Stimulated activated CD4-positive, alpha-beta T cell treated with anti-CD3 and anti-CD28 coated beads, TNF-alpha, amount 100 ng/mL, for 48 hours (primary cell): ENCODE measurements at regions not wholly inside any gene's neighbourhood (a gene's known extent, or its start where the extent isn't known, plus 50 kb on each side); places are given as distances from the start of the nearest gene placed in this dataset.

ENCODE experiments used
- DNase-seq, 3 donors: peaks; one replicate each; pipeline ENCODE4 v3.0.0-alpha.2; 2020; ENCODE audit warnings: low read depth in 3 of 3

DNA sequence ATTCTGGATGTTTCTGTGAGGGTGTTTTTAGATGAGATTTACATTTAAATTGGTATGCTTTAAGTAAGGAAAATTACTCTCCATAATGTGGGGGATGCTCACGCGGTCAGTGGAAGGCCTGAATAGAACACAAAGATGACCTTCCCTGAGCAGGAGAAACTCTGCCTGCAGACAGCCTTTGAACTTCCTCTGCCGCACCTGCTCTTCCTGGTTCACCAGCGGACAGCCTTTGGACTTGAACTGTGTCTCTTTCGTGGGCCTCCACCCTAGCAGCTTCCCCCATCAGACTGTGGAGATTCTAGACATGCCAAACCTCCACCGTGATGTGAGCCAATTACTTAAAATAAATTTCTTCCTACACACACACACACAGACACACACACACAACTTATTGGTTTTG, 210.7 kb downstream of the EFCAB11 start:
- DNase-seq: no peak

DNA sequence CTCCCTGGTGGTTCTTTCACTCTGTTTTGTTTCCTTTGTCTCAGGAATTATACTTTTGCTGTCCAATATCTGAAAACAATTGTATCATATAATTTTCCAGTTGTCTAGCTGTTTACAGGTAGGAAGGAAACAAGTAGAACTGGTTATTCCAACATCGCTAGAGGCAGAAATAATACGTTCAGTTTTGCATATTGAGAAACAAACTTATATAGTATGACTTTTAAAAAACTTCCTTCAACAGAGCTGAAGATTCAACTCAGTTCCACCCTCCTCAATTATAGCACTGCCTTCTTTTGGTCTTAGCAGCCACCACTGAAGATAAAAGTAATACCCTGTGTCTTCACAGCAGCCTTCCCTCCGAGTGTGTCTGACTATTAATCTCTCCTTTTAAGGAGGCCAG, 214.3 kb downstream of the EFCAB11 start:
- DNase-seq: no peak

DNA sequence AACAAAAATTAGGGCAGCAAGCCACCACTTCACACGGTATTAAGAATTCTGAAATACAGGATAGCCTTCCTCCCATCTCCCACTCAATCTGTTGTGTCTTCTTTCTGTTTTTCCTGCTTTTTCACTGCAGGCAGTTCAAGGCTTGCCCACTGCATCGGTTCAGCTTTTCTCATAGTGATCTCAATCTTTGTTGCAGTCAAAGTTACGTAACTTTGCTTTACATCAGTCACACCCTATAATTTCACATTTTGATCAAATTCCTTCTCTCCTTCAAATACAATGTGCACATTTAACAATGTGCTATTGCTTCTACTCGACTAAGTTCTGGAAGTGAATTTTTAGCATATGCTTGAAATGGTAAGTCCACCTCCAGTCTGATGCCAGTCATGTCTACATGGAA, 217.6 kb downstream of the EFCAB11 start:
- no peak for DNase-seq

DNA sequence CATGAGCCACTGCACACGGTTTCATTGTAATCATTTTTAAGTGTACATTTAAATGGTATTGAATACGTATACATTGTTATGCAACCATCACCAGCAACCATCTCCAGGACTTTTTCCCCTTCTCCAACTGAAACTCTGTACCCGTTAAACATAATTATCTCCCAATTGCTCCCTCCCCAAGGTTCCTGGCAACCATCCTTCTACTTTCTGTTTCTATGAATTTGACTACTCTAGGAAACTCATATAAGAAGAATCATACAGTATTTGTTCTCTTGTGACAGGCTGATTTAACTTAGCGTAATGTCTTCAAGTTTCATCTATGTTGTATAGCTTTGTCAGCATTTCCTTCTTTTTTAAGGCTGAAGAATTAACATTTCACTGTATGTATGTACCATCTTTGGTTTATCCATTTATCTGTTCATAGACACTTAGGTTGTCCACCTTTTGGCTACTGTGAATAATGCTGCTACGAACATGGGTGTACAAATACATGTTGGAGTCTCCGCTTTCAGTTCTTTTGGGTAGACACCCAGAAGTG, 223.1 kb downstream of the EFCAB11 start:
- no peak for DNase-seq

DNA sequence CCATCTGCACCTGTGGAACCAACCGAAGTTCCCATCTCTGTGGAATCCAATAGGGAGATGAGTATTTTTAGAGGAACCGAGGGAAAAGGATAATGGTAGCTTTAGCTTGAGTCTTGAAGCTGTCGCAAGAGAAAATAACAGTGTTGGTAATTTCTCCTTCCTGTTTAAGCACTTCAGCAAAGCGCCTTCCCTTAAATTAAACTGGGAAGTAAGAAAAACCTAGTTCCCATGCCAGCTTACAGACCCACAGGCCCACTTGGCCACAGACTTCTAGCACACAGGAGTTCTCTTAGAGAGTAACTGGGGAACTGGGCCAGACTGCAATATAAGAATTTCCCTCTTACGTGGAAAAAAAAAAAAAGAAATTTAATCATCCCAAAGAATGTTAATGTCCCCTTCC, 223.8 kb downstream of the EFCAB11 start:
- DNase-seq: no peak

DNA sequence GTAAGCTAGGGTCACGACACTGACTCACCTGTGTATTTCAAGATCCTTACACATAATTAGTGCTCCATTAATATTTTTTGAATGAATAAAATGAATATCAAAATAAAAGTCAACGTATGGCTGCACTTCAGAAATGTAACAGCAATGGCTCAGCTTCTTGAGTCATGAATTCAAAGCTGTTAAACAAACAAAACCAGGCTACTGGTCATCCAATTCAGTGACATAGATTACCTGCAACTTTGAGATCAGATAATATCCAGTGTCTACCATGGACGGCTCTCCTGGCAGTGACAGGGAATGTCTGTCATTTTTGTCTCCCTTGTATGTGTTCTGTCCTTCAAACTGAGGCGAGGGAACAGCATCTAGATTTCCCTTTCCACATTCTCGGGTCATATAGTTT, 225.6 kb downstream of the EFCAB11 start:
- no peak for DNase-seq

DNA sequence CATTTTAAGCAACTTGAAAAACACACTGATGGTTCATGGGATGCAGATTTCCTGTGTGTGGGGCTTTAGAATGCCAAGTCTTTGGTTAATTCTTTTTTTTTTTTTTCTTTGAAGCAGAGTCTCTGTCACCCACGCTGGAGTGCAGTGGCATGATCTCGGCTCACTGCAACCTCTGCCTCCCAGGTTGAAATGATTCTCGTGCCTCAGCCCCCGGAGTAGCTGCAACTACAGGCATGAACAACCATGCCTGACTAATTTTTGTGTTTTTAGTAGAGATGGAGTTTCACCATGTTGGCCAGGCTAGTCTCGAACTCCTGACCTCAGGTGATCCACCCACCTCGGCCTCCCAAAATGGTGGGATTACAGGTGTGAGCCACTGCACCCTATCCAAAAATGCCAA, 228.3 kb downstream of the EFCAB11 start:
- peak in 1 of 3 donors; percentile 49 for DNase-seq

DNA sequence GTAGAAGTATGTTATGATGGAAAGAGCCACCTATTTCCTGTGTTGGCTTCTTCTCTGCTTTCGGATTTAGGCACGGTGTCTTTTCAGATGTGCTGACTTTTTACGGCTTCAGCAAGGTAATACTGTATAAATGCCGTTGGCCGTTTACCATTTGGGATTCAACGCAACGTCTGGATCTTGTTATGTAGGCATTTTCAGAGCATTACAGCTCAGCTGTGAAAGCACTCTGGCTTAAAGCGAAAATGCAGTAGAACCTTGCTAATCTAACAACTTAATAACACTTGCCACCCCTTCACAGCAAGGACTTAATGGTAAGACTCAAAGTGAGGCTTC, 229.9 kb downstream of the EFCAB11 start:
- no peak for DNase-seq

DNA sequence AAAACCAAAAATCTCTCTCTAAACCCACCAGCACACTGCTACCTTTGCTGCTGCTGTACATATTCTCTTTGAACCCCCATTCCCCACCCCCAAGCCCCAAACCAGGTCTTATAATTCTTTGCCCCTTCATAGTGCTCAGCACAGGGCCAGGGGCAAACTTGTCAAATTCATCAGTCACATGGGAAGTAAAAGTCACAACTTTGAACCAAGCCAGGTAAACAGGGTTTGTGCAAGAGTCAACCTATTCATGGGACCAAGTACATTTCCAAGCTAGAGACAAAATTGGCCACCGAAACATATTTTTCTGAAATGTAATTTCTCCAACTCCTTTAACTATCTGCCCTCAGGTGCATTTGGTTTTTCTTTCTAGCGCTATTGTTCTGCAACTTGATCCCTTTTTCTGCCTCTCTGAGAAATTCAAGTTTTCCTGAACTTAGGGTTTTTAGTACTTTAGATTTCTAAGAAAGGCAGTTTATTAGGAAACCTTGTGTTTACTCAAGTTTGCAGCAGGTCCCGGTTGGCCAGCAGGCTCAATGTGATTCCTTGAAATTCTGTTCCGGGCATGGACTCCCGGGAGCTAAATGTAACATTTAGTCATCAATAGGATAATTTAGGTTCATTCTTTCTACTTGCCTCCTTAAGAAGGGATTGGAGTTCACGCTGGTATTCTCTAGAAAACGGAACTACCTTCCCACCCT, 230.5 kb downstream of the EFCAB11 start:
- no peak for DNase-seq

DNA sequence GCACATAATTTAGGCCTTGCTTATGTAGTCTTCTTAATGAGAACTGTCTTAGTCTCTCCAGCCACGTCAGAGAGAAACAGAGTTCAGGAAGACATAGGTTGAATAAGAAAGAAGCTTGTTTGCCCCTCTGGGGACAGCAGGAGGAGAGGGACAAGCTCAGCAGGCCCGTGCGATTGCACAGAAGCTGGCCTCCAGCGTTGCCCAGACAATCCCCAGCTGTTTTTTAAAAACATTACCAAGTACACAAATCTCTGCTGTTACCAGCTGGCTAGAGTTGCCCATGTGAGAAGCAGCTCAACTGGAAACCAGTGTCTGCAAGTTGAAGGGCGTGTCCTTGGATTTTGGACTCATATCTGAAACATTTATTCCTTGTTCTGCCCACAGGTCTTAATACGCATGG, 232.6 kb downstream of the EFCAB11 start:
- no peak for DNase-seq

DNA sequence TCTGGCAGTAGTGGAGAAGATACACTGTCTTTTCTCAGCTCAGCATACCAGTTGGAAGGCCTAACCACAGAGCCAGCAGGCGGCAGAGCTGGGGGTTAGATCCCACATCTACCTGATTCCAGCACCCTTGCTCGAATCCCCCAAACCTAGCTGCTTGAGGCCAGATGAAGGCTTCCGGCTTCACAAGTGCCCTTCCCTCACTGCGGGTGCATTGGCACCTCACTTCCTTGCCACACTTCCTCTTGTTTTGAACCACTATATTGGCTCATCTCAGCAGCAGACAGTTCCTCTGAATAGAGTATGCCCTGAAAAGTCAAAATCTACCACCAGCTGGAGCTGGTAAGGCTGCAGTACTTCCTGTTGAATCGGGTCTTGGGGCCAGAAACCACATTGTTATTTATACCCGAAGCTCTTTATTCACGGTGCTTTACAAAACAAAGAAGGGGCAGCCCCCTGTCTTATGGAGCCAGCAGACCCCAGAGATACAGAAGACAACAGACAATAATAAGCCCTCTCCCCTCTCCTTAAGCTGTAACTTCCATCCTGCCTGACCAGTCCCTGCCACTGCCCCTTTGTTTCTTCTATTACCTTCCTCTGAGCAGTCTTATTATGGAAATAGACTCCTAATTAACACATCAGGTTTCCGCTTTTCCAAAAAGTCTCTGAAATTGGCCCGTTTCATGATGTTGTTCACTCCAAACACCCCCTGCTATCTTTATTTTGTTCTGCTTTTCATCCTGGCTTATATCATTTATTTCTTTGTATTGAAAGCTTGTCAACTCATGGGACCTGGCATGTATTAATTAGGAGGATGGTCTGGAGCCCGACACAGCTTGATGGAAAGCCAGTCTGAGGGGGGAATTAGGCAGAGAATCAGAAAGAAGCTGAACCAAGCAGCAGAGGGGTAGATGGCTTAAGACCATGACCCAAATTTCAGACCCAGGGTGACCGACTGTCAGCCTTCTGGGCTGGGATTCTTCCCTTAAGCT, 233.5 kb downstream of the EFCAB11 start:
- DNase-seq: peak in 1 of 3 donors; percentile 56

DNA sequence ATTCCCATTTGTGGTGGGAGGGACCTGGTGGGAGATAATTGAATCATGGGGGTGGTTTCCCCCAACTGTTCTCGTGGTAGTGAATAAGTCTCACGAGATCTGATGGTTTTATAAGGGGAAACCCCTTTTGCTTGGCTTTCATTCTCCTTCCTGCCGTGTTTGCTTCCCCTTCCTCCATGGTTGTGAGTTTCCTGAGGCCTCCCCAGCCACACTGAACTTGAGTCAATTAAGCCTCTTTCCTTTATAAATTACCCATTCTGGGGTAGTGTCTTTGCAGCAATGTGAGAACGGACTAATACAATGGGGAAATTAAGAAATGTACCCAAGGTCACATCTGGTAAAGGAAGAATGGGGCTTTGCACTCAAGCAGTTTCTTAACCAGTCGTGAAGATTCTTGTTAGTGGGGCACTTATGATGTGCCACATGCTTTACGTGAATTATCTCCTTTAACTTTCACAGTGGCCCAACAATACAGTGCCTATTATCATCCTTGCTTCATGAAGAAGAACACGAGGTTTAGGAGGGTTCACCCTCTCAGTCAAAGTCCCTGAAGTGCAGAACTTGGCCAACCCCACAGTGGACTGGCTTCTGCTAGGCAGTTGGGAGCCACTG, 234.3 kb downstream of the EFCAB11 start:
- DNase-seq: no peak

DNA sequence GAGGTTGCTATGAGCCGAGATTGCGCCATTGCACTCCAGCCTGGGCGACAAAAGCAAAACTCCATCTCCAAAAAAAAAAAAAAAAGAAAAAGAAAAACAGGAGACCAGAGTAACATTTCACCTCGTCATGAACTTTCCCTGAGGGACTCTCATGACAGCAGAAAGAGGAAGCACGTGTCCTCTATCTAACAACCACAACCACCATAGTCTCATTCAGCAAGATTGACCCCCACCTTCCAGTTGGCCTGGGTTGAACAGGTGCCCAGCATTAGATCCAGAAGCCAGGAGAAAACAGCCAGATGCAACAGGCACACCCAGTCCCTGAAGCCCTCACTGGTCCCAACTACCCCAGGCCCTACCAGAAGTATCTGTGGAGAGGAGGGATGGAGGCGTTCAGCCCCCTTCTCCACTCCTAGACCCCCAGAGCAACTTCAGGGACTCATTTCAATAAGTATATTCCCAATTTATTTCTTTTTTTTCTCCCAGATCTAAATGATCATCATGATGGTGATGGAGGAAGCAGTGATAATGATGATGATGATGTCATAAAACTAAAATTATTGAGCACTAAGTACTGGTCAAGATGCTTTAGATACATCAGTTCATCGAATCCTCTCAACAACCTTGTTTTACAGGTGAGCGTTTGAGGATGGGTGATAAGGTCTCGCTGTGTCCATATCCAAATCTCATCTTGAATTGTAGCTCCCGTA, 235.0 kb downstream of the EFCAB11 start:
- DNase-seq: no peak

DNA sequence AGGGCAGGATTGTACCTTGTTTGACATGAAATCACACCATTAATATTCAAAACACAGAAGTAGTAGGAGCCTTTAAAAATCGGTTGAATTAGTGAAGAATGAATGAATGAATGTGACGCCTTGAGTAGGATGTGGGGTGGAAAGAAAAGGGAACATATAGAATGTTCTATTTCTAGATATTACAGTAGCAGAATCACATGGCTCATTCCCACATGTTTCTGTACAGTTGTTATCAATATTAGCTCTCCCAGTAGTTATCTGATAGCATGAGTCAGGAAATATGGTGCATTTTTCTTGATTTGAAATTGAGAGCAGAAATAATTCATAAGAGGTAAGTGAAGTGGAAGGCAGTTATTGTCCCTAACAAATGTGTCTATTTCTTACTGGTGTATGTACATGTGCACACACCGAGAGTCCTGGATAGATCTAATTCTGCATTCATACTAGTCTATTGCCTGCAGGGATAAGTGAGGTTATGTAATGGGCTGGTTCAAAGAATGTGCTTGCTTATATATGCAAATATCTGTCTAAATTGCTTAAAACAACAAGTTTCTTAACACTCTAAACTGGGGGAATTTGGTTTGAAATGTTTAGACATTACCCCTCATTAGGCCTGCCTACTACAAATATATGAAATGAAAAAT, 245.4 kb downstream of the EFCAB11 start:
- DNase-seq: no peak

DNA sequence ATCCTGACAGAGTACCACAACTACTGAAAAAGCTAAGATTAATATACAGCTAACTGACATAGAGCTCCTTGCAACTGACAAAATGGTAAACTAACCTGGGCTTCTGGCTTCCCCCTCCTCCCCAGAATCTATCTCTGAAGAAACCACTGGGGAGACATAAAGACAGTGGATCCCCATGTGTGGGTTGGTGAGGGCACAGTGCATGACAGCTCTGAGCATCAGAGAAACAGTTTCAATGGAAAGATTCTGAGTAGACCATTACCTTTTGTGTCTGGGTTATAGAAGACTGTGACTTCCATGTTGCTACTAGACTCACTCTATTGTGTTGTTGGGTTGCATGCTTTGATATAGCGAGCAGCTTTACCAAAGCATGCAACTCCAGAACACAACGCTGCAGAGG, 247.4 kb downstream of the EFCAB11 start:
- DNase-seq: no peak

DNA sequence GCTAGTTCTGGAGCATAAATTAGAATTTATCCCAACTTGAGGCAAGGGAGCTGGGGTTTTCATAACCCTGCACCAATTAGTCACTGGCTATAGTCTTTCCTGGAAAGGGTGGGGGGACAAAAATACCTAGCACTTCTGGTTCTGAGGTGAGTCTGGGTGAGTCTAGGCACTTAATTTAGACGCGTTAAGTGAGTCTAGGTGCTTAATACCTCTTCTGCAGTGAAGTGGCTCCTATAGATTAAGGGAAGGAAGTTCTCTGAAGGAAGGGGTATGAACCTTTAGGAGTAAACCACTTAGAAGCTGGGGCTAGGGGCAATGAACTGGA, 251.7 kb downstream of the EFCAB11 start:
- no peak for DNase-seq

DNA sequence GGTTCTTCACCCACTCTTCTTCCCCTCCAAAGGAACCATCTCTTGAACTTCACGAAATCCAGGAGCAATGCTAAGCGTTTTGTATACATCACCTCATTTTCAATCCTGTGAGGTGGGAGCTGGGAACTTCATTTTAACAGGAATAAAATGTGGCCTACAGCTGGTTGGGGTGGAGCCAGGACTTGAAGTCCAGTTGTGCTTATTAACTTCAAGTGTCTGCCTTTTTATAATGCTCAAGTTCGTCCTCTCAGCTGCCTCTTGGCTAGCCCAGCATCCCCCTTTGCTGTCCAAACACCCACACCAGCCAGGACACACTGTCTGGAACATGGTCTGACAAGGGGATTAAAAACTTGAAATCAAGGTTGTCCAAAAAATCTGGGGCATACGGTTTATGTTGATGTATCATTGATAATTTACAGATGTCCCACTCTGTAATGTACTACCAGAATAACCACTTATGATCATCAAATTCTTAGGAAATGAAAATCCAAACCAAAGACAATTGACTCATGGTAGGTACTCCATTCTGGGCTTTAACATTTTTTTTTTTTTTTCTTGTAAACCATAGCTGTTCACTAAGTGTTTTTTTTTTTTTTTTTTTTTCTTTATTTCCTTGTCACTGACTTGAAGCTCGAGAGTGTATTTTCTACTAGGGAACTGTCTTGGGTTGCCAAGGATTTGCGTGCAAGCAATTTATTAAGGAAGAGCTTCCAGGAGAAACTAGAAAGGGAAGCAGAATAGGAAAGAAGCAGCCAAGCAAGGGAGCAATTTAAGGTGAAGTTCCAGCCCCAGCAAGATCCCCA, 252.3 kb downstream of the EFCAB11 start:
- no peak for DNase-seq

DNA sequence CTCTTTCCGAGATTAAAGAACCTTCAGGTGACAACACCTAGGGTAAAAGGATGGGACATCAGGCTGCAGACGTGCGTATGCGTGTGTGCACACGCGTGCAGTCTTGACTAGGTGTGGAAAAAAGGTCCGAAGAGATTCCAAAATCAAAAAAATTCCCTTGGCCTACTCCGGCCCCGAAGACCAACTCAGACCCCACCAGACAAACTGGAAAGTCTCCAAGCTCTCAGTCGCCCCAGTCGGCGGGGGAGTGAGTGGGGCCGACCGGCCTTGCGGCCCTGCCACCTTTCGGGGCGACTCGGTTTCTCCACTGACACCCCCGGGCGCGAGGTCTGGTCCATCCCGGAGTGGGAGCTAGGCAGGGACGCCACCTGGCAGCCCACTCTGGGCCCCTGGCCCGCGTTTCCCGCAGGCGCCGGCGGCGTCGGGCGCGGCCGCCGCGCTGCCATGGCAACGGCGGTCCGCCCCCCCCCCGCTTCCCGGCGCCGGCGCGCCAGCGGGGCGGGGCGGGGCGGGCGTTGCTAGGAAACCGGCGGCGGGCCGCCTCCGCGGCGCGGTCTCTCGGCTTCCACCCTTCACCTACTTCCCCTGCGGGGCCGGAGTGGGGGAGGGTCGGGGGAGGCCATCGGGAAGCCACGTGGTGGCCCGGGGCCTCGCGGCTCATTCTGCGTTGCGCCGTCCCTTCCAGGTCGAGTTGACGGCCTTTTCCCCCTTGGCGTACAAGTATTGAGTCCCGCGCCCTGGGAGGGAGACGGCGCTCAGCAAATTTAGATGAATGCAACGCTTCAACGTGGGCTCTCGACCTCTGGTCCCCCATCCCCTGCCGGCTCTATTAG, 253.1 kb downstream of the EFCAB11 start:
- DNase-seq: peak; percentile 71 to 83 (median 76)

DNA sequence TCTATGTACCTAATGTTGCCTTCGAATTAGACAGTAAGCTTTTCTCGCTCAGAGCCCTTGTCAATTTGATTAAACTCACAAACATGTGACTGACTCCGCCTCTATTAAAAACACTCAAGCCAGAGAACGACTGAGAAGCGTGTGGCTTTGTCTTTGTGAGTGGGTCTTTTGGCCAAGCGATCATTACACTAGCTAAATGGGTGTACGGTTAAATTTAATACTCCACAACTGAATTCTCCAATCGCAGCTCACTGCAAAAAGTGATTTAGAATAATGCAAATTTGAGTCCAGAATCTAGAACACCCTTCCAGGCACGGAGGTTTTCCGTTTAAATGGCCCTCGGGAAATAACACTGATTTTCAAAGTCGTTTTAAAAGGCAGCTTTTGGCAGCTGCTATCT, 253.7 kb downstream of the EFCAB11 start:
- DNase-seq: no peak

DNA sequence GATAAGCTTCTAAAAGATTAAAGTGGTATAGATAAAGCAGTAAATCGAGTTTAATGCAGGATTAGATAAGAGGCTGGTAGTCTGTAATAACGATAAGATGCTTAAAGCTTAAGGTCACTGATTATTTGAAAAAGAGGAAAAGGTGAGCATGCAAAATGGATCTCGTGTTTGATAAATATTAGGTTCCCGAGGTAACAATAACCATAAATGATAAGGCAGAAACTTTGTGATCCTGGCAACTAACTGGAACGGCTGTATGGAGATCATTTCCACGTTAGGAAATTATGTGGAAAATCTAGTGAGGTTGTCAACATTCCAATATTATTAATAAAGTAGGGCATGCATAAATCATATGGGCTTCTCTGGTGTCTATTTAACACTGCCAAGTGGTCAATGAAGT, 255.5 kb downstream of the EFCAB11 start:
- DNase-seq: no peak
